ENCODE measurements at regions not wholly inside any gene's neighbourhood (a gene's known extent, or its start where the extent isn't known, plus 50 kb on each side); places are given as distances from the start of the nearest gene placed in this dataset.
"Not testable (repeated sequence)": the region's sequence is repeated elsewhere in the genome, so short reads cannot be mapped to it uniquely, and the experiment has no call there.

DNA sequence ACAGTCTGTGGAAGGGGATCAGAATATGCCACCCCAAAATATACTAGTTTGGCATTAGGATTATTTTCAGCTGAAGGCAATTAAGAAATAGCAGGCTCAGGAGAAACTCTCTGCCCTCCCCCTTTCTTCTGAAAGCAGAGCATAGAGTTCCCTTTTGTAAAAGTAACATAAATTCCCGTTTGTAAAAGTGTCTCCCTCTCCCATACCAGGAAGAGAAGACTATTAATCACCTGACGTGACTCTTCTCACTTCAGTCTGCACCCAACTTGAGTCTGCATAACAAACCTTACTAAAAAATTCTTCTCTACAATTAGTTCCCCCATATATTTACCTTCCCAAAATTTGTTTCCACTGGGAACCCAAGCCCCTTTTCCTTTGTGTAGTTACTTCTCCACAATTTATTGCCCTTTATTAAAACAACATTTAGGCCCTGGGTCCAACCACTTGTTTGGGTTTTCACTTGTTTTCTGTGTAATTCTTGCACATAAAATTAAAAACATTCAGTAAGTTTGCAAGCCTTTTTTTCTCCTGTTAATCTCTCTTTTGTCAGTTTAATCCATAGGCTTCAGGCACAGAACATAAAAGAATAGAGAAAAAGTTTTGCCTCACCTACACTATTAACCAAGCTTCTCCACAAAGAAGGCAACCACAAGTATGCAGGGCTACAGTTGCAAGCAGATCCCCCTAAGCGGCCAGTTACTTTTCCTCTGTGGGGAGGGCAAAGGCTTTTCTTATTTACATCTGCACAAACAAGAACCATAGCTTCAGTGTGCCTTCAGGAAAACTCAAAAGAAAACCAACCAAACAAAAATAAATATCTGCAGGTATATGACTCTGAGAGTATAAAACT is 73.8 kb upstream of the EPCAM start:
- no peak for DNase-seq

DNA sequence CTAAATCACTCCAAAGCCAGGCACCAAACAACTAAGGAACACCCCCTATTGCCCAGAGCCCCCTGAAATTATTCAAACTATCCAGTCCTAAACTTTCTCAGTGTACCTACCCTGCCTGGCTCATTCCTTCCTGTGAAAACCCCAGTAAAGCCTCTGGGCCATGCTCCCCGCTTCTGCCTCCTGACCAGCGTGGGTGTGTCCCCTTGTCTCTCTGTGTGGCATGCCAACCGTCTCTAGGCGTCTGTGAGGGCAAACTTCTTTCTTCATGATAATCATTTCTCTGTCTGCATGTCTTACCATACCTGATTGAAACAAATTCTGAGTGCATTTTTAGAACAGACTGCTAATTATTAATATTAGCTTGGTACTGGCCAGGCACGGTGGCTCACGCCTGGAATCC is 75.1 kb upstream of the EPCAM start:
- no peak for DNase-seq

DNA sequence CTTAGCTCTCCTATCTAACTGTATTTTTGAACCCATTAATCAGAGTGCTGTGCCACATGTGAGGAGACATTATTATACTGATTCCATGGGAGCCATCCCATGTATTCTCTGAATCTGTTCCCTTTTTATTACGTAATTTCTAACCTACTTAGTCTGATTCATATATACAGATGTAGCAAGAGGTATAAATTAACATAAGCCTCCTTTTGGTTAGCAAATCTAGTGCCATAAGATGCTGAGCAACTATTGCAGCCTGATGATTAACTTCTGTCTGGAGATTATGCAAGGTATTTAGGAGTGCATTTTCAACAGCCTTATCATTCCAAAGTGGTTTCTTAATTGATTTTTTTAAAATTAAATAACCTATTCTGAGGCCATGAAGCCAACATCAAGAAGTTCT is 80.2 kb upstream of the EPCAM start:
- no peak for DNase-seq

DNA sequence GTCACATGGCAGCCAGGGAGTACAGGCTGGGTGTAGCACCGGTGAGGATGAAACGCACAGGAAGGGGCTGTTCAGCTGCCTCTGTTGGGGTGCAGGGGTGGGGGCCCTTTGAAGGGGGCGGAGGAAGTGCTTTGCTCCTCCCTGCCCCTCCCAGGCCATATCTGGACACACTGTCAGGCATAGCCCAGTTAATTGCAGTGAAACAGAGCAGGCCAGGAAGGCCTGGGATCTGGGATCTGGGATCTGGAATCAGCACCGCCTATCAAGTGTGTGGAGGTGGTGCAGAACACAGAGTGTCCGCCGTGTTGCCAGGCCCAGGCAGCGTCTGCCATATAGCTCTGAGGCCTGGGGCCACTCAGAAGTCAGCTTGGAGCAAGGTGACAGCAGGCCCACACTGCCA is 85.5 kb upstream of the EPCAM start:
- DNase-seq = no peak

DNA sequence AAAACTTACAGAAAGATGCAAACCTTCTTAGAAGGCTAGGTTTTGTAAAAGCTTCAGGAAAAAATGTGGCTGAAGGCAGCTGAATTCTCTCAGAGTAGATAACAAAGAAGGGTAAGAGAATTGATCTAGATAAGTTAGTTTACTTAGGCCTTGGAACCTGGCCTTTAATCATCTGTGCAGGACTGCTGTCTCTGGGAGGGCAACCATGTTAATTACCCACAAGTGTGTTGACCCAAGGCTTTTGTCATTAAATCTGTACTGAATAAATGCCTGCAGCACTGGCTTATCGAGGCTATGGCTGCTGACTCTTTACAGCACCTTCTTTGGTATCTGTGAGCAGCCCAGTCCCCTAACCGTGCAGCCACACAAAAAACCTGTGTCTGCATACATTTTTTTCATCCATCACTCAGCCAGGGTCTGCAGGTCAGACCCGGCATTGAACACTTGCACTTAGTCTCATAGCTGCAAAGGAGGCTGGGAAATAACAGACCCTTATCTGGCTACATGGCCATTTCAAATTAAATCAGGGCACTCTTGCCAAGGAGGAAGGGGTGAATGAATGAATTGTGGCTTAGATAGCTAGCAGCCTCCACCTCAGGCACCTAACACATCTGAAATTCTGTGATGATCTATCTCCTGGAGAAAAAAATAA is 86.4 kb upstream of the EPCAM start:
- no peak for DNase-seq

DNA sequence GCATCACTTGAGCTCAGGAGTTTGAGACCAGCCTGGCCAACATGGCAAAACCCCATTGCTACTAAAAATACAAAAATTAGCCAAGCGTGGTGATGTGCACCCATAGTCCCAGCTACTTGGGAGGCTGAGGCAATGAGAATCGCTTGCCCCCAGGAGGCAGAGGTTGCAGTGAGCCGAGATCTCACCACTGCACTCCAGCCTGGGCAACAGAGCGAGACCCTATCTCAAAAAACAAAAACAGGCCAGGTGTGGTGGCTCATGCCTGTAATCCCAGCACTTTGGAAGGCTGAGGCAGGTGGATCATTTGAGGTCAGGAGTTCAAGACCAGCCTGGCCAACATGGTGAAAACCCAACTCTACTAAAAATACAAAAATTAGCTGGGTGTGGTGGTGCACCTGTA is 89.6 kb upstream of the EPCAM start:
- DNase-seq = not testable (repeated sequence)

DNA sequence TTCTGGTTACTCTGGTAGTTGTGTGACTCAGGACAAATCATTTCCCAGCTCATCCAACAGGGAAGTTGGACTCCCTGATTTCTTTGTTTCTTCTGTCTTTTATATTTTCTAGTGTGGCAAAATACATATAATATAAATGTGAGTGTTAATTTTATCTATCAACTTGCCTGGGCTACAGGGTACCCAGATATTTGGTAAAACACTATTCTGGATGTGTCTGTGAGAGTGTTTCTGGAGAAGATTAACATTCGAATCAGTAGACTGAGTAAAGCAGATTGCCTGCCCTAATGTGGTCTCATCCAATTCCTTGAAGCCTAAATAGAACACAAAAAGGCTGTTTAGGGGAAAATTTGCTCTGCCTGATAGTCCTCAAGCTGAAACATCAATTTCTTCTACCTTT is 91.1 kb upstream of the EPCAM start:
- no peak for DNase-seq

DNA sequence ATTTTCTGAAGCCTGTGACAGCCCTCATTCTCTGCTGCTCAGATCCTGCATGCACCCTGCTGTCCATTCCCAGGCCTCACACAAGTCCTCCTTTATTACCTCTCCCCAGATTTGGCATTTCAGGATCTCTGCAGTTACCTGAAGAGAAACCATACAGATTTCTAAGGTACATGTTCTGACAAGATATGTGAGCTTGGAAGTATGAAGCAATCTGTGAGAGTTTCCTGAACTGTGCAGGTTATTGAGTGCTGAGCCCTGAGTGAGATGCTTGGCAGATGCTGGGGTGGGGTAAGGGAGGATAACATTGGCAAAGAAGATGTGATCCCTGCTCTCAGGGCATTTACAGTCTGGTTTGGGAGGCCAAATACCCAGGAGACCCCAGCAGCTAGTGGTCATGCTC is 91.9 kb upstream of the EPCAM start:
- no peak for DNase-seq

DNA sequence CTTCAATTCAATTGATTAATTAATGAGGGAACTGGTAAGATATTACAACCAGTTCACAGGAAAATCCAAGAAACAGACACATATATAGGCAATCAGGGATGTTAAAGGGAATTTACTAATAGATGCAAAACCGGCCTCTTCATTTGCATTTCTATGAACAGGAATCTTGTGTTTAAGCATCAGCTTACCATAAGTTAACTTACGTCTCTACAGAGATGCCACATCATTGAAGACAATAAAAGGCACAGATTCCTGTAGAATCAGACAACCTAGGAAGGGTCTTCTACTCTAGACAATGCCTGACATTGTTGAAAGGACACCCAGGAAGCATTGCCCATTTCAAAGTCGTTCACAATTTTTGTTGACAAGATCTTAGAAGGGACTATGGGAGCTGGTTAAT is 93.0 kb upstream of the EPCAM start:
- DNase-seq = no peak

DNA sequence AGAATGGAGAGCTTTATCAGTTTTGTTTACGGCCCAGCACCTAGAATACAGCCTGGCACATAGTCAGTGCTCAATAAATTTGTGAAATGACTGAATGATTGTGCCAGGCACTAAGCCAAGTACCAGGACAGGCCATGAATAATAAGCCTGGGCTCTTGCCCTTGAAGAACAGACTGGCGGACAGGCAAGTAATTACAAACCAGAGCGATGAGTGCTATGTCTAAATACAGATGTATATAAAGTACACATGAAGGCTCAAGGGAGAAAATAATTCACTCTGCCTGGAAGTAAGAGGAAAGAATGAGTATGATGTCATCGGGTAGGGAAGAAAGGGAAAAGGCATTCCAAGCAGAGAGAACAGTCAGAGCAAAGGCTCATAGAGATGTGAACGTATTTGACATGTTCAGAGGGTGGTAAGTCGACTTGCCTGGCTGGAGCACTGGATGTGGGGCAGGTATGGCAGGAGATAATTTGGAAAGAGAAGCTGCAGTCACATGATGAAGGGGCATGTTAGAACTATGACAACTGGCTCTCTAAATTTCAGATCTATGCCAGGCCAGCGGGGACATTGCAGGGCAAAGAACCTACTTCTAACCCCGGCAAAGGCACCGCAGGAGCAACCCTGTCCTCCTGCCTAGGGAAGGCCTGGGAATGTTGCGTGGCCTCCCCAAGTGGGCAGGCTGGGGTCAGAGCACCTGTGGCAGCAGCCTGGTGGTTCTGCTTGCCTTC is 94.9 kb upstream of the EPCAM start:
- no peak for DNase-seq

DNA sequence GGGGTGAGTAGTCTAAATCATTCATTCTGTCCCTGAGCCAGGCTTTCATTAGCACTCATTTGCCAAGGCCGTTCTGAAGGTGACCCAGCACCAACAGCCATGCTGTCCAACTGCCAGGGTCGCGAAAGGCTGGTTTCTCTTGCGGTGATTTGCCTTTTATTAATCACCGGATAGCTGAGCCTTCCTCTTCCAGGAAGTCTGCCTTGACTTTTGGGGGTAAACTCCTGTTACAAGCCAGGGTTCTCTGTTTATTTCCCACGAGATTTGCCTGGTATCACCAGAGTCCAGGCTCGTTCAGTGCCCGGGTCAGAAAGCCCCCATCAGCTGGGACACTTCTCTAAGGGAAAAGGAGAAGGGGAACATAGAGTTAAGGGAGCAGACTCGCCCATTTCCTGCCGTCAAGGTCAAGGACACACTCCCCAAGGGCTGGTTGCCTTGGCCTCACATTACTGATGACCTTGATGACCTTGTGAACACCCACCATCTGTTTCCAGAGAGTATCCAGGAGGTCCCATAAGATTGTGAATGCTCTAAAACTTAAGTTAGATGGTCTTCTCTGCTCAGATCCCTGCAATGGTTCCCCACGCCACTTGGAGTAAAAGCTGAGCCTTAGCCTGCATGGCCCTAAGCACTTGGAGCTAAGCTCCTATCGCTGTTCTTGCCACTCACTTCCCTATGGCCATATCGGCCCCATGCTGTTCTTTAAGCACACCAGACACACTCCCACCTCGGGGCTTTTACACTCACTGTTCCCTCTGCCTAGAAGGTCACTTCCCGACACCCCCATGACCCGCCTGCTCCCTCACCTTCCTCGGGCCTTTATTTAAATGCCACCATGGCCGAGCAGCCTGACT is 96.0 kb upstream of the EPCAM start:
- no peak for DNase-seq

DNA sequence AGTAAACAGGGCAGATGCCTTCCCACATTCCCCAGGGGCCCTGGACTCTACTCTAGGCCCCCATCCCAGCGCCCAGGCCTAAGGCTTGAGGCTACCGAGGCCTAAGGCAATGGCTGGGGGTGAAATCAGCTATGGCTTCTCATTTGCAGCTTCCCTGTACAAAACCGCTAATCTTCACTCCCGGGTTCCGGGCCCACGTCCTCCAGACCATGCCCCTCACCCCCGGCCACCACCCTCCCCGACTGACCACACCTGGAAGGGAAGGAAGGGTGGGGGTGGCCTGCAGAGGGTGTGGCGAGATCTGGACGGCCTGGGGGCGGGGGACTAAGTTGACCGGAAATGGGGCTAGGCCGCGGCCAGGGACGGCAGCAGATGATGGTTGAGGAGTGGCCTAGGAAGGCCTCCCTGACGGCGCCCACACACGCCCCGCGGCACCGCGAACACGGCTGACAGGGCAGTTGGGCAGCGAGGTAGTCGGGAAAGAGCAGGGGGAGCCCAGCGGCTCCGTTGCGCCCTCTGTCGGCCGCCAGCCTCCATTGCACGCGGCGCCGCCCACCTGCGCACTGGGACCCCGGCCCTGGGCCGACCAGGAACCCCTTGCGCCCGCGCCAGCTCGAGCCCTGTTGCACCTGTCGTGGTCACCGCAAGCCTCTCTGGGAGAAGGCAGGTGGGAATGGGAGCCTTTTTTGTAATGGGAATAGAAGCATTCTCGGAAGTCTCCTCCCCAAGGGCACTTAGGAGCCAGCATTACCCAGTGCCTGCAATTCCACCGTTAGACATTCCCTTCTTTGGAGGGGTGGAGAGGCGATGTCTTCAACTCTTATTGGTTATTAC is 95.9 kb upstream of the CALM2 start:
- DNase-seq = peak; percentile 48

DNA sequence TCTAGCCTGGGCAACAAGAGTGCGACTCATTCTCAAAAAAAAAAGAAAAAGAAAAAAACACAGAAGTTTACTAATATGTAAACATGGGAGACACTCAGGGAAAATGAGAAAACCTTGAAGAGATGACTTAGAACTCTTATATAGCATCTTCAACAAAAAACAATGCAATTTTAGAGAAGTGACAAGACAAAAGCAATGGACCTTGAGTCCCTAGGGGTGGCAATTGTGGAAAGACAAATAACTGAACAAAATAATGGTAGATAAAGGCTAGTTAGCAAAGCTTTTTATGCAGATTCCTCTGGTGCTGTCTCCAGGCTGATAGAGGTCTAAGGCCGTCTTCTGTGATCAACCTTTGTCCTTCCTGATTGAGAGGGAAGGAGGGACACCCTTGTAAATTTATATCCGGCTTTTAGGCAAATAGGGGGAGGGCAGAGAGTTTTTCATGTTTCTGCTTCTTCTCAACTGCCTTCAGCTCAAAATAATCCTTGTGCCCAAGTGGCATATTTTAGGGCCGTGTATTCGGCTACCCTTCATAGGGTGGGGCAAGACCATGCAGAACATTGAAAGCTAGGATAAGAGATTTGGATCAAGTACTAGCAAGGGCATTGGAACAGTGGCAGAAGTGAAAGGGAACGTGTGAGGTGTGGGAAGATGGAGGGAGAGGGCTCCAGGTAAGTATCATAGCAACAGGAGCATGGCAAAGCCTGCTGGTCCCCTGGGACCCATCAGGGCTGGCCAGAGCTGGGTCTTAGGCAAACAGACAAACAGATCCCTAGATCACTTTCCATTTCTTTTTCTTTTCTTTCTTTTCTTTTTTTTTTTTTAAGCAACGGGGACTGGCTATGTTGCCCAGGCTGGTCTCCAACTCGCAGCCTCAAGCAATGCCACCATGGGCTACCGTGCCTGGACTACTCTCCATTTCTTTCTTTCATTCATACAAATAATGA is 95.0 kb upstream of the CALM2 start:
- DNase-seq = no peak

DNA sequence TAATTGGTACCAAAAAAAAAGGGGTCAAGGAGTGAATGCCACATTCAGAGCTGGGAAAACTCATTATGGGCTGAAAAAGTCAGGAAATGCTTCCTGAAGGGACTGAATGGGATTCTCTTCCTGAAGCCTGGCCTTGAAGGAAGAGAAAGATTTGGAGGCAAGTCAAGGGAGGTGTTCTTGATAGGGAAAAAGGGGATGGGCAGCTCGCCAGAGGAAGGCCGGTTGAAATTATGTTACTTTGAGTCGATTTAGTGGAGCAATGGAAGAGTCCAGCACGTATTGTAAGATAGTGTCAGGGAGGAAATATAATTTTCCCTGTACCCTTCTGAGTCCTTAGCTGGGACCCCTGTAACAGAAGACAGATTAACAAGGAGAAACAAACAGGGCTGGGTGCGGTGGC is 94.1 kb upstream of the CALM2 start:
- no peak for DNase-seq

DNA sequence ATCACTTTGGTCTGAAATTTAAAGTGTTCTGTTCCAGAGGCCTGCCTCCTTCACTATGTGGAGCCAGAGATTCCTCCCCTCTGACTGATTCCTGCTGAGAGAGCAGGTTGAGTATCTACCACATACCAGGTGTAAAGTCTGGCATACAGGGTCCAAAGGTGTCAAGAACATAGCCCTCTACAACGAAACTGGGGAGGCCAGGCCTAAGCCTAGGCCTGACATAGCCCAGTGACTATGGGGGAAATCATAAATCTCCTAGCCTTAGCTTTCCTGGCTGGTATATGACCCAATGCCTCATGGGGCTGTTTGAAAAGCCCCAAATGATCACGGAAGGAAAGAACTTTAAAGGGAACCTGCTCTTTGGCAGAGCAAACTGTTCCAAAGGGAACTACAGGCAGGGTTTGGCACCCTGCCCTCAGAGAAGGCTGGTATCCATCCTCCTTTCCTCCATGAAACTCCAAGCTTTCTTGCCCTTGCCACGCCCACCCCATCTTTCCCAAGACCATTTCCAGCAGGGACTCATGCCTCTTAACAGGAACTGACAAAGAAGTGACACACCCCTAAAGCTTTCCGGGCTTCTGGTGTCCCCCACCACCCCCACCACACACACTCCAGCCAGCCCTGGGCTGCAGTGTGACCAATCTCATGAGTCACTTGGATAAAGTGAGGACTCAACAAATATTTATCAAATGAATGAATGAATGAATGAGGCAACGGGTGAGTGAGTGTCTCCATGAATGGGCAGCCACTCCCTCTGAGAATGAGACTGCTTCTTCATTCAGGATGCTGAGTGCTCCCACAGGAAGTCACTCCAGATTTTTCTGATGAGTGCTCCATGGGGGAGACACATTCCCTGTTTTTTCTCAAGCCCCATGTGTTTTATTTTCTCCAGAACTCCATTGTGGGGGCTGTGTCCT is 93.3 kb upstream of the CALM2 start:
- DNase-seq = no peak

DNA sequence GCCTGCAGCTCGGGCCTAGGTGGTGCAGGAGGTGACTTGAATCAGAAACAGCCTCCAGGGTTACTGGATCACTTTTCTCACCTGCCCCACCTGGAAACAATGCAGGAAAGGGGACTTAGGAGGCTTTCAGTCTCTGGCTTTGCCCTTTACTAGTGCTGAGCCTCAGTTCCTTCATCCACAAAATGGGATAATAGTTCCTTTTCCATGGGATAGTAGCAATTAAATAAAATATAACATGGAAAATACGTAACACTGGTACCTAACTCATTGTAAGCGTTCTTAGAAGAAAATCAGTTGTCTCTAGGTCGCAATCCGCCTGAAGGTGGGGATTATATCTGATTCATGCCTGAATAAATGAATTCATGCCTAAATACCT is 91.4 kb upstream of the CALM2 start:
- DNase-seq = no peak

DNA sequence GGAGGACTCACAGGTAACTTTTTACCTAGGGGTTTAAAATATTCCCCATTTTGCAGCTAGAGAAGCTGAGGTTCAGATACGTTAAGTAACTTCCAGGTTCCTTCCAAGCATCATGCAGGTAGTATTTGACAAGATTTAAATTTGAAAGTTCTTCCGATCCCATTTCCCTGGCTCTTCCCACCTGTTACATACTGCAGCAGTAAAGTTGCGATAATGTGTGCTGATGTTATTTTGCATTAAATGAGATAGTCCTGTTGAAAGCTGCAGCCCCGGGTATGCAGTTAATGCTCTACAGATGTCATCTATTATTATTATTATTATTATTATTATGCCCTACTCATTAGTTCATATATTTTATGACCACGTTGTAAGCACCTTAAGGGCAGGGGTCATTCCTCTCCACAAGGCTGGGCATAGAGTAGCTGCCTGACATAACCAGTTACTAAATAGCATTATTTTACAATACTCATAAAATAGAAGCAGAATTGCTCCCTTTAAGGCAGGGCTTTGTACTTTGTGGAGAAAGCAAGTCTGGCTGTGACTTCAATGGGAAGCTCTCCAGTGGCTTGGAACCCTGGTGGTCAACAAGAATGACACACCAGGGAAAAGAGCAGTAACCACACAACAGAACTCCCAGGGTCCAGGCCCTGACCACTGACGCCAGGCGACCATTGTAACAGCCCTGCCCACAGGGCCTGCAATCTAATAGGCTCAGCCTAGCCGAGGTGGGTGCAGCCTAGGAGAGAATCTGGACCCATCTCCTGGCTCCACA is 90.8 kb upstream of the CALM2 start:
- no peak for DNase-seq

DNA sequence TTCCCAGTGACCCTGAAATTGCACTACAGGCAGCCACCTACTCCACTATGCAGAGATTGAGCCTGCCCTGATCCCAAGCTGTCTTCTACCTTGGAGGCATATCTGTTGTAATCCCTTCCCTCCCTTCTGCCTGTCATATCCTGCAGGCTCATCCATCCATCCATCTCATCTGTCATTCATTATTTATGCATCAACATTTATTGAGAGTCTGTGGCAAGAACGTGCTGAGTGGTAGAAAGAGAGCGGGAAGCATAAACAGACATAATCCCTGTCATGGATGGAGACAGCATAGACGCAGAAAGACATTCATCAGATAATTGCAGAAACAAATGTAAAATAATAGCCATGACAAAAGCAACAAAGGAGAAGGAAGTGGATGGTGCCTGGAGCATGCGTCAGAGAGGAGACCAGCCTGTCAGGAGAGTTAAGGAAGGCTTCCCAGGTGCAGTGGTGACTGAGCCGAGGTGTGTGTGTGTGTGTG is 89.5 kb upstream of the CALM2 start:
- DNase-seq = no peak

Data from occipital lobe (tissue), 1 donor.